ENCODE measurements at regions not wholly inside any gene's neighbourhood (a gene's known extent, or its start where the extent isn't known, plus 50 kb on each side); places are given as distances from the start of the nearest gene placed in this dataset.
"Not testable (repeated sequence)": the region's sequence is repeated elsewhere in the genome, so short reads cannot be mapped to it uniquely, and the experiment has no call there.

DNA sequence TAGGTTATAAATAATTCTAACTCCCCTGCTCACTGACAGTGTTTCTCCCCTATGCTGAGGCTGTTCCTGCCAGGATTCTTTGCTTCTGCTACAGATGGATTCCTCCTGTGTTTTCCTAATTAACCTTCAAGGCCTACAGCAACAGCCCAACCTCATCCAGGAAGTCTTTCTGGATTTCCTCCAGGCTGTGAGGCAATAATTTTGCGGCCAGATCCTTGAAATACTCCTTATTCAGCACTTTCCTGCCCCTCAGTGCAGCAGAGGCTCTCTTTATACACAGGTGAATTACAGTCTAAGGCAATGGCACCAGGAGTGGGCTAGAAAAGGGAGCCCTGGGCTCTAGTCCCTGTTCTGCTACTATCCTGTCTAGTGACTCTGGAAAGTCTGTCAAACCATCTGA lies 102.1 kb upstream of the PRSS12 start:
- TF ChIP-seq, protein P1, sequence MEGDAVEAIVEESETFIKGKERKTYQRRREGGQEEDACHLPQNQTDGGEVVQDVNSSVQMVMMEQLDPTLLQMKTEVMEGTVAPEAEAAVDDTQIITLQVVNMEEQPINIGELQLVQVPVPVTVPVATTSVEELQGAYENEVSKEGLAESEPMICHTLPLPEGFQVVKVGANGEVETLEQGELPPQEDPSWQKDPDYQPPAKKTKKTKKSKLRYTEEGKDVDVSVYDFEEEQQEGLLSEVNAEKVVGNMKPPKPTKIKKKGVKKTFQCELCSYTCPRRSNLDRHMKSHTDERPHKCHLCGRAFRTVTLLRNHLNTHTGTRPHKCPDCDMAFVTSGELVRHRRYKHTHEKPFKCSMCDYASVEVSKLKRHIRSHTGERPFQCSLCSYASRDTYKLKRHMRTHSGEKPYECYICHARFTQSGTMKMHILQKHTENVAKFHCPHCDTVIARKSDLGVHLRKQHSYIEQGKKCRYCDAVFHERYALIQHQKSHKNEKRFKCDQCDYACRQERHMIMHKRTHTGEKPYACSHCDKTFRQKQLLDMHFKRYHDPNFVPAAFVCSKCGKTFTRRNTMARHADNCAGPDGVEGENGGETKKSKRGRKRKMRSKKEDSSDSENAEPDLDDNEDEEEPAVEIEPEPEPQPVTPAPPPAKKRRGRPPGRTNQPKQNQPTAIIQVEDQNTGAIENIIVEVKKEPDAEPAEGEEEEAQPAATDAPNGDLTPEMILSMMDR (IDR thresholded peaks at IDR 0.05; ENCODE audit: borderline replicate concordance, extremely low read depth, low read length, poor library complexity, severe bottlenecking) = not testable (repeated sequence)
- TF ChIP-seq EZH2 (IDR thresholded peaks at IDR 0.05; ENCODE audit: borderline replicate concordance, low read depth, low read length, severe bottlenecking) = not testable (repeated sequence)
